BE2C (cell line): ENCODE measurements at regions not wholly inside any gene's neighbourhood (a gene's known extent, or its start where the extent isn't known, plus 50 kb on each side); places are given as distances from the start of the nearest gene placed in this dataset.

Experiments used
- DNase-seq: peaks from one replicate; pipeline ENCODE4 v3.0.0-alpha.2; 2020
- H3K27me3 ChIP-seq: fragments of 250-450 bp; sonication (Bioruptor Pico); 2 replicates; pipeline ENCODE4 v1.5.1; 2020; ENCODE audit warnings: mild to moderate bottlenecking
- H3K36me3 ChIP-seq: fragments of 250-450 bp; sonication (Bioruptor Pico); 2 replicates; pipeline ENCODE4 v1.5.1; 2020; ENCODE audit warnings: mild to moderate bottlenecking
- H3K4me1 ChIP-seq: fragments of 250-450 bp; sonication (Bioruptor Pico); 2 replicates; pipeline ENCODE4 v1.5.1; 2020
- H3K4me3 ChIP-seq: 2 replicates; pipeline ENCODE4 v1.5.1; 2011; ENCODE audit warnings: low read depth, low read length
- H3K9me3 ChIP-seq: fragments of 250-450 bp; sonication (Bioruptor Pico); 2 replicates; pipeline ENCODE4 v1.5.1; 2020
- CTCF ChIP-seq: IDR thresholded peaks from 2 replicates; pipeline ENCODE4 v1.5.1; 2012; ENCODE audit warnings: mild to moderate bottlenecking, low read depth, low read length

GRCh38 chr5:41670854-41671479 is 160.6 kb upstream of the PLCXD3 start:
- DNase-seq: no peak
- H3K9me3 ChIP-seq: no peaks in the 10 kb centered on the region
- peaks cover 9% of the 10 kb centered on the region for H3K4me1 ChIP-seq
- H3K36me3 ChIP-seq: no peaks in the 10 kb centered on the region
- H3K27me3 ChIP-seq: no peaks in the 10 kb centered on the region
- TF ChIP-seq CTCF: no peak
- no peak overlapping the region for H3K4me3 ChIP-seq

GRCh38 chr5:41670216-41670615 is 159.8 kb upstream of the PLCXD3 start:
- Histone ChIP-seq H3K9me3 (no peaks in the 10 kb centered on the region), H3K4me1 (peaks cover 9% of the 10 kb centered on the region), H3K36me3 (no peaks in the 10 kb centered on the region), H3K27me3 (no peaks in the 10 kb centered on the region), H3K4me3 (no peak overlapping the region)
- TF ChIP-seq CTCF: no peak
- DNase-seq: no peak

GRCh38 chr5:41661254-41661653 is 150.9 kb upstream of the PLCXD3 start:
- TF ChIP-seq CTCF: no peak
- no peaks in the 10 kb centered on the region for H3K9me3 ChIP-seq
- no peak for DNase-seq

GRCh38 chr5:41656597-41656996 is 146.2 kb upstream of the PLCXD3 start:
- DNase-seq: no peak
- Histone ChIP-seq H3K27me3 (no peaks in the 10 kb centered on the region), H3K4me3 (no peak overlapping the region), H3K36me3 (no peaks in the 10 kb centered on the region), H3K9me3 (no peaks in the 10 kb centered on the region), H3K4me1 (no peaks in the 10 kb centered on the region)
- no peak for TF ChIP-seq CTCF

More at GRCh38 chr5:41661254-41661653, 150.9 kb upstream of the PLCXD3 start:
- Histone ChIP-seq H3K27me3 (no peaks in the 10 kb centered on the region), H3K4me3 (no peak overlapping the region), H3K4me1 (no peaks in the 10 kb centered on the region), H3K36me3 (no peaks in the 10 kb centered on the region)

- Histone ChIP-seq H3K9me3 (no peaks in the 10 kb centered on the region), H3K4me1 (no peaks in the 10 kb centered on the region; the same call in 1 of the 2 replicates), H3K36me3 (no peaks in the 10 kb centered on the region), H3K4me3 (no peak overlapping the region), H3K27me3 (no peaks in the 10 kb centered on the region)
- DNase-seq: no peak
- TF ChIP-seq CTCF: no peak
Observed at GRCh38 chr5:41650131-41650530, 139.7 kb upstream of the PLCXD3 start.

GRCh38 chr5:41649659-41650058 is 139.3 kb upstream of the PLCXD3 start:
- Histone ChIP-seq H3K36me3 (no peaks in the 10 kb centered on the region), H3K4me3 (no peak overlapping the region), H3K27me3 (no peaks in the 10 kb centered on the region), H3K4me1 (no peaks in the 10 kb centered on the region; the same call in 1 of the 2 replicates), H3K9me3 (no peaks in the 10 kb centered on the region)
- TF ChIP-seq CTCF: no peak
- DNase-seq: no peak
